Stimulated activated CD8-positive, alpha-beta memory T cell treated with anti-CD3 and anti-CD28 coated beads, Interleukin-4, amount 100 ng/mL, for 4 hours (primary cell): ENCODE measurements at regions not wholly inside any gene's neighbourhood (a gene's known extent, or its start where the extent isn't known, plus 50 kb on each side); places are given as distances from the start of the nearest gene placed in this dataset.
"Not testable (repeated sequence)": the region's sequence is repeated elsewhere in the genome, so short reads cannot be mapped to it uniquely, and the experiment has no call there.

Experiments used
- DNase-seq, 2 donors: peaks; one replicate each; pipeline ENCODE4 v3.0.0-alpha.2; 2020; ENCODE audit warnings: low read depth in 2 of 2, low spot score in 1 of 2

DNA sequence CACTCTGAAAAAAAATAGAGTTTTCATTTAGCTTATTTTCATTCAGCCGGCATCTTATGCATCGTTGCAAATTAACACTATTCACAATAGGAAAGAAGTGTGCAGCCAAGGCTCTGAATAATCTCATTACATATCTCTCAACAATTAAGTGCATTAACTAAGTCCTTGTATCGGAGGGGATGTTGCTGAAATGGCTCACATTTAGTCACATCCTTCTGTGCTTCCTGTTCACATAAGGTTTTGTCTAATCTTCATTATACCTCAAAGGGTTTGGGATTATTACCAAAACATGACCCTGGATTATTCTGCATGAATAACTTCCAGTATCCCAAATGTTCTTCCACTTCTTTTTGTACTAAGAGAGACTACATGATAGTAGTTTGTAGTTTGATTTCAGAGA, 278.0 kb upstream of the GRIA1 start:
- DNase-seq, result no peak

DNA sequence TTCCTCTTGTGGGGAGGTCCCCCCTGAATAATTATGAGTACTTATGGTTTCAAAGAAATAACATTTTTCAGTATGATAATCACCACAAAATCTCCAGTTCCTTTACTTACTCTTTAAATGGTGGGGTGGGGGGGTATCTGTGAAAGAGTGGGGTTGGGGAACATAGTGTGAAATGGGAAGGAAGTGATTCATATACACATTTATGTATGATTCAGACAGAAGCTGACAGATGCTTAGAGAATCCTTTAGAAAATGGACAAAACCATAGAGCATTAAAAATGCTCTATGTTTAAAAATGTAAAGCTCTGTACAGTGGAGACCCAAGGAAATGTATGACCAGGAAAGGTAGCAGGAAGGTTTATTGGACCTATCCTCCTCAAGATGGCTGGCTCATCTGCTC, 267.5 kb upstream of the GRIA1 start:
- no peak for DNase-seq

DNA sequence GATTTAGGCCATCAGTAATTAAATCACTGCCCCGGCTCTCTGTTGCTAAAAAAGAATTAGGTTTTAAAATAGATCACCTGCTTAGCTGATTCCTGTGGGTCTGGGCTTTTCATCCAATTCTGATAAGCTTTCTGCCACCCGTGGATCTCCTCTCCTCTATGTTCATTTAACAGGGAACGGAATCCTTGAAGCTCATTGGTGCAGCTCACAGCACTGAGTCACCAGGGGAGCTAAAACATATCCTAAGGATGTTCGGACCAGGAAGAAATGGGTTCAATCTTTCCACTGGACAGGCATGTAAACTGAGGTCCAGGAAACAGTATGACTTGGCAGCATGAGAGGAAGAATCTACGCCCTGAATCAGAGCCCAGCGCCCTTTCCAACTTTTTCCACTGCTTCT, 267.1 kb upstream of the GRIA1 start:
- DNase-seq, result no peak

DNA sequence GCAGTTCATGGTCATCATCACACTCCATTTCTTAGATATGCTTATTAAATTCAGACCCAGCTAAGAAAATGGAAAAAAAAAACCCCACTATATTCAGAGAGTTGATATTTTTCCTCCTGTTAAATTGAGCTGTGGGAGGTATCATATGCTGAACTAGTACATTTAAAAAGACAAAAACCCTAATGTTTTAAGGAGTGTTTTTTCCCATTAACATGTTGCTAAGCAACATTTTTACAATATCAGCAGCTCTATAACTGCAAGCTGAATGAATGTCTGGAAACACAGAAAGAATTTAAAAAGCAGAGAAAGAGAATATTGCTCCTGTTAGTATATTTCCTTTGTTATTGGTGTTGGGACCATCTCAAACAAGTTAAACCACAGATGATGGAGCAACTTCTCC, 265.8 kb upstream of the GRIA1 start:
- no peak for DNase-seq

DNA sequence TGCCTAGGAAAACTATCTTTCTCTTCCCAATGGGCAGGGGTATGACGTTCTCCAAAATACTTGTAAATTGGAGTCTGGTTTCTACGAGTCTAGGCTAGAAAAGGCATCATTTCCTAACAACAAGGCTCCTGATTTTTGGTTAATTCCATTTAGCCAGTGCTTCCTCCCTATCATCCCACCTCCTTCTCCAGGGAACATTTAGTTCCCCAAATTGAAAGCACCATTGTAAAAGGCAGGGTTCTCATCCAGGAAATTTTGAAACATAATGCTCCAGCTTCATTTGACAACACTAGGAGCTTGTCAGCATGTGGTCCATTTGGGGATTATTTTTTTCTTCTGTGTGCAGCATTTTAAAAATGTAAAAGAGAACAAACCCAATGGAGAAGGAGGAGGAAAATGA, 256.5 kb upstream of the GRIA1 start:
- no peak for DNase-seq

DNA sequence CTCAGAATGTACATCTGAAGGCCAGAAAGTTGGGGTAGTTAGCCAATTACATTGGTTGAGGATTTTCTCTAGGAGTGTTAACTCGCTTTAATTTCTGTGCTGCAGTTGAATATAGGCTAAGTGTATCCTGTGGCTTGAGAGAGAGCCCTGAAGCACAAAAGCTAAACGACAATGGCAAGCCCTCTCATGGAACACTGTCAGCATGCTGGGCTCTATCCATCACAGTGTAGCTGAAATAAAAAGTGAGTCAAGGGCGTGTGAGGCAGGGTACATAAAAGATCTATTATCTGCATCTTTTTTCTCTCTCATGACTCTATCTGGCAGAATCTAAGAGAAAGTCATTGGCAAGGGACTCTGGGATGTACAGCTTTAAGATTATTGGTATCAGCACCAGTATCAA, 254.2 kb upstream of the GRIA1 start:
- no peak for DNase-seq

DNA sequence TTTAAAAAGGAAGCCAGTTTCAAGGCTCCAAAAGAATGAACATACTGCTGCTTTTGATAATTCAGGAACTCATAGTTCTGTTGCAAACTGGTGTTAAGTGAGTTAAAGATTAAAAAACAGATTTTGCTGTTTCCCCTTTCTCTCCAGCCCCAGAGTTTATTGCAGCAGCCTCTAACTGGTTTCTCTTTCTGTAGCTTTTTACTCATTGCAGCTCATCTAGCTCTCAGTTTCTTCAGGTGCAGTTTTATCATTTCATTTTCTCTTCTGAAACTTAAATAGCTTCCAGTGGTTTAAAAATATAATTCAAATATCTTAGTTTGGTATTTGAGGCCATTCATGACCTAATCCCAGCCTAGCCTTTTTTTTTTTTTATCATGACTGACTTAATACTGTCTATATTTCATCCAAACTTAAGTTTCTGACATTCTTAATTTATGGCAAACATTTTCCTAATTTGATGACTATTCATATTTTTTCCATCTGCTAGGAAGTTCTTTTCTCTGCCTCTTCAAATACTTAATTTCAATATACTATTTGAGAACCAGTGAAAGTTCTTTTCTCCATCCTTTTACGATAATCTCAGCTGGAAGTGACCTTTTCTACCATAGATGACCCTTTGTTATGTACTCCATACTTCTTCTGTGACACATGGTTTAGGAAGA, 252.7 kb upstream of the GRIA1 start:
- no peak for DNase-seq

DNA sequence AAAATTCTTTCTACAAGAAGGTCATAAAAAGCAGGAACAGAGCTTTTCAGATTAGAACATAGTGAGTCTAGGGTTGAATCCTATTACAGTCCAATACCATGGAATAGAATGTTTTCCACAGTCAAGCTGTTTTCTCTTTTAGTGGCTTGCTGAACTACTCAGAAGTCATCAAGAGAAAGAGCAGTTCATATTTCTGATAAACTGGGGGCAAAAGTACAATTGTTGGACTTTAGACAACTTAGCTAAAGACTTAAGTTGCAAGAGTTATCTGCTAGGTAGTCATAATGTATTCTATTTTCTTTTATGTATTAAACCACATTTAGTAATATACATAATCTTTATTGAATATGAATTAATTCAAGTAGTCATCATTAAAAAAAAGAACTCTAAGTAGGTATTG, 233.1 kb upstream of the GRIA1 start:
- no peak for DNase-seq

DNA sequence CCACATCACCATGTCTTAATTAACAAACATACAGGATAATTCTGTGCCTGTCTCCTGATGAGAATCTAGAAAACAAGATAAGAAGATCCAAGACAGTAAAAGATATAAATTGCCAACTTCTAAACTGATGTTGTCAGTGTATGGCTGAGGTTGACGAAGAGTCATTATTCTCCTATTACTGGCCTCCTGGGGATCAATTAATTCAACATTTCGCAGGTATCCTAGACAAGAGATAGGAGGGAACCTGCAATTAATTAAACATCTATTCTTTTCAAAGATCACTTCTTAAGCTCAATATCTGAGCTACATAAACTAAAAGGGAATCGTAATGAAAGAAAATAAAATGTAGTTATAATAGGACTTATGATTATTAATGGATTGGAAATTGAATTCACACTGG, 232.0 kb upstream of the GRIA1 start:
- no peak for DNase-seq

DNA sequence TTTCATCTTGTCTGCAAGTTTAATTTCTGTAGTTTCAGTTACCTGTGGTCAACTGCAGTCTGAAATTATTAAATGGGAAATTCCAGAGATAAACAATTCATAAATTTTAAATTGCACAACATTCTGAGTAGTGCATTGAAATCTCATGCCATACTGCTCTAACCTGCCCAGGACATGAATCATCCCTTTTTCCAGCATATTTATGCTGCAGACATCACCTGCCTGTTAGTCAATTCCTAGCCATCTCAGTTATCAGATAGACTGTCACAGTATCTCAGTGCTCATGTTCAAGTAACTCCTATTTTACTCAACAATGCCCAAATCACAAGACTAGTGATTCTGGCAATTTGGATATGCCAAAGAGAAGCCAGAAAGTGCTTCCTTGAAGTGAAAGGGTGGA, 223.0 kb upstream of the GRIA1 start:
- no peak for DNase-seq

DNA sequence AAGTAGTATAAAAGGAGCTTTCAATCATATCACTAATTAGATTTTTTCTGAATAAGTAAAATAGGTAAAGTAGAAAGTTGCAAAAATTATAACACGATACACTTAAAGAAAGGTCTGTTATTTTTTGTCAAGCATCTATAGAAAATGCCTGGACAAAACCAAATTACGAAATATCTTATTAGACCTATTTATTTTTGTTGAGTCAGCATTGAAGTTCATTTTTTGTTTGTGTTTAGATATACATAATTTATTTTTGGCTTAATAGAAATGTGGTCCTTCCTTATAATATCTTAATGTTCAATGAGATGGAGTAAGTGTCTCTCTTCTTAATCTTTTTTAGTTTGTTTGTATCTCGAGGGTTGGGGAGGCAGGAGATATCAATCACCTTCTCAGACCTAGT, 214.8 kb upstream of the GRIA1 start:
- no peak for DNase-seq

DNA sequence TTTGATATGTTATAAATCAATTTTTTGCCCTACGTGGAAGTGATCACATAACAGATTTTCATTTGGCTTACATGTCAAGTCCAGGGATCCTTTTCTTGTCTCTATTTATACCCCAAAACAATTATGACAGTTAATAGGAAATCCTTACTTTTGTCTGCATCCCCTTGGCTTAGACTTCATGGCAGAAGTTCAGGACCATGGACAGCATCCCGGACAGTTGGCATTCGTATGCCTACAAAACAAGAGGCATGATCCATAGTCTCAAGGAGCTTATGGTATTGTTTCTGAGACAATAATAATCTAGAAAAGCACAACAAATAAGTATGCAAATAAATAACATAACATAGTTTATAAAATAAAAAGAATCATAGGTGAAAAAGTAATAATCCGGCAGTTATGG, 214.3 kb upstream of the GRIA1 start:
- no peak for DNase-seq

DNA sequence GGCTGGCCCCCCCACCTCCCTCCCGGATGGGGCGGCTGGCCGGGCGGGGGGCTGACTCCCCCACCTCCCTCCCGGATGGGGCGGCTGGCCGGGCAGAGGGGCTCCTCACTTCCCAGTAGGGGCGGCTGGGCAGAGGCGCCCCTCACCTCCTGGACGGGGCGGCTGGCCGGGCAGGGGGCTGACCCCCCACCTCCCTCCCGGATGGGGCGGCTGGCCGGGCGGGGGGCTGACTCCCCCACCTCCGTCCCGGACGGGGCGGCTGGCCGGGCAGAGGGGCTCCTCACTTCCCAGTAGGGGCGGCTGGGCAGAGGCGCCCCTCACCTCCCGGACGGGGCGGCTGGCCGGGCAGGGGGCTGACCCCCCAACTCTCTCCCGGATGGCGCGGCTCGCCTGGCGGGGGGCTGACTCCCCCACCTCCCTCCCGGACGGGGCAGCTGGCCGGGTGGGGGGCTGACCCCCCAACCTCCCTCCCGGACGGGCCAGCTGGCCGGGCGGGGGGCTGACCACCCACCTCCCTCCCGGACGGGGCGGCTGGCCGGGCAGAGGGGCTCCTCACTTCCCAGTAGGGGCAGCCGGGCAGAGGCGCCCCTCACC, 194.1 kb upstream of the GRIA1 start:
- not testable (repeated sequence) for DNase-seq

DNA sequence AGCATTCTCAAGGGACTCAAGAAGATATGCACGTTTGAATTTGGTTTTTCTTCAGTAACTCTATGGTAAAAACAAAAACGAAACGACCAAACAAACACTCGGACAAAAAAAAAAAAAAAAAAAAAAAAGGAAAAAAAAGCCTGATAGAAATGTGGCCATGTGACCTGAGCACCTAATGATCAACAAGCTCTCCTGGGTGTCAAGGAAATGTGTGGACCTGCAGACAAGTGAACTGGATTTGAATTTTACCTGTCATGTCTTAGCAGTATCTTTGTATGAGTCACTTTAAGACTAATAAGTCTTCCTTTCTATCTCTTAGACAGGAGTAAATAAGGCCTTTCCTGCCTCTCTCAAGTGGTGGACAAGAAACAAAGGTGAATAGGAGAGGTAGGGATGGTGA, 190.6 kb upstream of the GRIA1 start:
- DNase-seq, result no peak

DNA sequence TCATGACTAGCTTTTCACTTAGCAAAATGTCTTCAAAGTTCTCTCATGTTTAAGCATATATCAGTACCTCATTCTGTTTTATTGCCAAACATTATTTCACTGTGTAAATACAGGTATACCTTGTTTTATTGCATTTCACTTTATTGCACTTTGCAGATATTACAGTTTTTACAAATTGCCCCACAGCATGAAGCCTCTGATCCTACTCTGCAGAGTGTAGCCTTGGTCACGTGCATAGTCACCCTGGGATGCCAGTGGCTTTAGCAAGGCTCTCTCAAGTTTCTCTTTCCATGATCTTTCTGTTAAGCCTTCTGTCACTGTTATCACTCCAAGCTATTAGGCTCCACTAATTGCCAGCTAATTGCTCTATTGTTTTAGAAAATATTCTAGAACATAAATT, 182.2 kb upstream of the GRIA1 start:
- DNase-seq, result no peak

DNA sequence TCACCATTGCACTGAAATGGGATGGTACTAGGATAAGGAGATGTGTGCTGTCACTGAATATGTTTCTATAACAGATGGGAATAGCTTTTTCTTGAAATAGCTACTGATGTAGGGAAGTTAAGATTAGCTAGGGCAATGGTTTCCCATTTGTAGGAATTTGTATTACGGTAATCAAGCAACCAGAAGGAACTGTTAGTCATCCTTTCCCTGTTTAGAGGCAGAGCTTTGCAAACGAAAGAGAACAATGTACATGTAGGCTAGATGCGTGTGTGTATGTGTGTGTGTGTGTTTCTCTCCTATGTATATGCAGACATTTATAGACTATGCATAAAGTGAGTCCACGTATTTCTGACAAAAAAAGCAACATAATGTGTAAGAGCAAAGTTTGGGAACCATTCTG, 171.9 kb upstream of the GRIA1 start:
- no peak for DNase-seq

DNA sequence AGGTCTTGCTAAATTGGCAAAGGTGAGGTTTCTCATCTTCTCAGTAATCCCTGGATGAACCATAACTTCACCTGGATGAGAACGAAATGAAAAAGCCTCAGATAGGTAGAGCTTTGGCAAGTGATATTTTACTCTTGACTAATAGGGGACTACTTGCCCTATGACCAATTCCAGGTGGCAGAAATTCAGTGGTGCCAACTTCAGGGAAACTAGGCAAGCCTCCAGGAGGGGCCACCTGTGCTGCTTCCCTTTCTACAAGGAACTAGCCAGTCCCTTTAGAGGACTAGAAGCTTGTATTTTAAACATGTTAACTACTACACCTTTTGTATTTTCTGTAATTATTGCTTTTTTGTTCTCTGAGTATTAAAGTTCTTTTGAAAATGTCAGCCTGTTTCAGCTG, 169.0 kb upstream of the GRIA1 start:
- no peak for DNase-seq

DNA sequence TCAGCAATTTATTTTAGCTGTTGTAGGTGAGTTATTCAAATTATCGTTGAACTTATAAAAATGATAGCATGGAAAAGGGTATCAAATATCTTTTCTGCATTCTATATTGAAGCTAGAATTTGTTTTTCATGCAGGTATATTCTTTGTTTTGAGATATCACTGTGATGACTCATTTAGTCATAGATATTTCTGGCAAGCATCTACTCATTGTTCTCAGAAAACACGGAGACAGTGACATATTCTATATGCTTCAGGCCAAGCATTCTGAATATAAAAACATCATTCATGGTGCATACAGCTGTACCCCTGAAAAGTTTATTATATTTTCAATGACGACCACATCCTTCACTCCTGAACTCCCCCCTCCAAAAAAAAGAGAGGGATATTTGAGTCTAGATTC, 150.3 kb upstream of the GRIA1 start:
- DNase-seq, result no peak

DNA sequence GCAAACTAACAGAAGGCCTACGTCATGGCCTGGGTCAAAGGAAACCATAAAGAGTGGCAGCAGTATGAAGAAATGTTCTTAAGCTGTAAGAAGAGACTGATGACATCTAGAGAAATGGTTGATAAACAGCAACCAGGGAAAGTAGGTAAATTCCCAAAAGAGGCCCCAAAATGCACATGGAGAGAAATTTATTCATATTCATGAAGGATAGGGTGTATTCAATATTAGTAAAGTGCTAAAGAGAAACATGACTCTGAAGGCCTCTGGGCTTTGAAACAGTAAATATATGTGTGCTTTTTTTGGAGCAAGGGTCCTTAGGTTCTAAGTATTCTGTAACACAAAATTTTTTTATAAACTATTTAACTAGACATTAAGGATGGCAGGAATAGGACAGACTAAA, 149.7 kb upstream of the GRIA1 start:
- no peak for DNase-seq

DNA sequence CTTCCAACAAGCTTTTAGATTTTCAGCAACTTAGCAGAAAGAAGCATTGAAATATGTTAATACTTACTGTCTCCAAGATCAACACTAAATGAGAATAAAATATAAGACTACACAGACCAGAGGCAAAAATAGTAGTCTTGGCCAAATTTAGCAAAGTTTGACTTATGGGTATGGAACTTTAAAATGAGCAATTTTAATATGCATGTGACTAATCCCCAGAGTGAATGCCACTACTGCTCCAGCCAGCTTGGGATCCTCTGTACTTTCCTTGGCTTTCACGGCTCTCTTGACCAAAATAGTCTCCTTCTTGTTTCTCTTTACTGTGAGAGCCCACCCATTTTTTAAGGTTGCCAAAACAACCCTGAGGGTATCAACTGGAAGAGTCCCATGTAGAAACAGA, 148.0 kb upstream of the GRIA1 start:
- no peak for DNase-seq

DNA sequence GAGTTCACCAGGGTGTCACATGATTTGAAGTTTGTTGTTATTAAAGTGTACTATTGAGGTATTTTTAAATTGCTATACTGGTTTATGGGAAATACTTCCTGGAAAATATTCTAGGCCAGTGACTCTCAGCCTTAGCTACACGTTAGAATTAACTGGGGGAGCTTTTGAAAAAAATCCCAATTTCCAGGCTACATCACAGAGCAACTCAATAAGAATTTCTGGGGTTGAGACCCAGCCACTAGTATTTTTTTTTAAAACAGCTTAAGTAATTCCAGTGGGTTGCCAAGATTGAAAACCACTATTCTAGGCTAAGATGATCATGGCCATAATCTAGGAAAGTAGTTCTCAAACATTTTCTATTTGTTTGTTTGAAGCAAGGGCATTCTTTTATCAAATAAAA, 142.9 kb upstream of the GRIA1 start:
- no peak for DNase-seq

DNA sequence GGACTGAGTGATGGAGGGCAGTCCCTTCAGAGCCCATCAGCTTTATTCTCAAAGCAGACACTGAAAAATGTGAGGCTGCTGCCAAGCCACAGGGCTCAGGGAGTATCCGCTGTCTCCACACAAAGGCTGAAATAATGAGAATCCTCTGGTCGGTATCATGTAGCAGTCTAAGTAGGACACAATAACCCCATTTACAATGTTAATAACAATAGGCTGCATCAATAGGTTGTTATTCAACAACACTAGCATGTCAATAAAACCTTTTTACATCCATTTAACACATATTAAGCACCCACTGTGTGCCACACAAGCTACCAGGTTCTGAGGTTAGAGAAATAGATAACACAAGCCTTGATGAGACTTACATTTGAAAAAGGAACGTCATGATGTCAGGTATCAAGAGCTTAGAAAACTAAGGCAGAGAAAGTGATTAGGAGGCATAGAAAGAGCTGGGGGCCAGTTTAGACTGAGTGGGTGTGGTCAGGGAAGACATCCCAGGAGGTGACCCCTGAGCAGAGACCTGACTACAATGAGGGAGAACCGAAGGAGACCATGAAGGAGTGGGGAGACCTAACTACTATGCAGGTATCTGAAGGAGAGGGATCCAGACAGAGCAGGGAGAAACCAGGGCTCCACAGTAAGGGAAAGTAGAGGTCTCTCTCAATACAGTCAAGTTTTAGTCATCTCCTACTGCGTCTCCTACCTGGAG, 140.1 kb upstream of the GRIA1 start:
- no peak for DNase-seq

DNA sequence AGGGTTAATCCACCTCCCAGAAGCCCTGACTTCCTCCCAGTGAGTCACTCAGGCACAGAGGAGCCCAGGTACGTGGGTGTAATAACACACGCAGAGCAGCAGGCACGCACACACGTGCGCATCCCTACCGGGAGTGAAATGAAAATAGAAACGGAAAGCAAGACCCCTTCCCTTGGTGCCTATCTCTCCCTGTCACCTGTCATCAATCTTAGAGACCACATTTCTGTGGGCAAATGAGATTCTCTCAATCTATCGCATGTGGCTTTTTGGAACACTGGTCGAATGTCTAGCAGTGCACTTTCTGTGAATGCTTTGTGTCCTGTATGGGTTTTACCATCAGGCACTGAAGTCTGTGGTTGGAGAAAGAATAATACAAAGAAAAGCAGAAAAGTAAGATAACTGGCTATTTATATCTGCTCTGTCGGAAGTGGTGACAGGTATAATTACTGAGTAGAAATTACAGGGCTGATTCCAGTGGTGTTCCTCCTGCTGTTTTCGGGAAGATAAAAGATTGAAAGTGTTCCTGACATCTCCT, 137.7 kb upstream of the GRIA1 start:
- DNase-seq, result peak in 1 of 2 donors; percentile 2
